CD14-positive monocyte (primary cell): ENCODE measurements at regions not wholly inside any gene's neighbourhood (a gene's known extent, or its start where the extent isn't known, plus 50 kb on each side); places are given as distances from the start of the nearest gene placed in this dataset.

Source experiments
- DNase-seq, 3 donors: peaks; one replicate each; pipeline ENCODE4 v3.0.0-alpha.2; 2011 to 2022
- H2AFZ ChIP-seq: 2 replicates; pipeline ENCODE4 v1.6.0; 2012; ENCODE audit warnings: mild to moderate bottlenecking, low read depth, low read length, inconsistent platforms; ENCODE audit not compliant: insufficient read depth, poor library complexity, severe bottlenecking
- H3K27ac ChIP-seq, 2 donors: 1 replicate in 1 of 2; 2 replicates in 1 of 2; pipeline ENCODE4 v1.5.1; 2012 to 2013; ENCODE audit warnings: low read length in 2 of 2, control low read depth in 1 of 2, inconsistent platforms in 1 of 2, low read depth in 1 of 2, mild to moderate bottlenecking in 1 of 2
- H3K27me3 ChIP-seq, 2 donors: one replicate each; pipeline versions ENCODE4 v1.6.0 to v1.6.1; 2011 to 2013; ENCODE audit warnings: low read length in 2 of 2; ENCODE audit not compliant: control insufficient read depth in 2 of 2, insufficient read depth in 2 of 2
- H3K36me3 ChIP-seq, 2 donors: replicated peaks in 1 of 2; 1 replicate in 1 of 2; 2 replicates in 1 of 2; pipeline versions ENCODE4 v1.5.1 to v1.6.1; 2012 to 2013; ENCODE audit warnings: low read length in 2 of 2, control low read depth in 1 of 2, inconsistent platforms in 1 of 2, mild to moderate bottlenecking in 1 of 2; ENCODE audit not compliant: insufficient read depth in 2 of 2, control insufficient read depth in 1 of 2
- H3K4me1 ChIP-seq, 2 donors: 1 replicate in 1 of 2; 2 replicates in 1 of 2; pipeline versions ENCODE4 v1.5.1 to v1.6.1; 2012 to 2013; ENCODE audit warnings: low read length in 2 of 2, control low read depth in 1 of 2, inconsistent platforms in 1 of 2, mild to moderate bottlenecking in 1 of 2, moderate library complexity in 1 of 2; ENCODE audit not compliant: insufficient read depth in 2 of 2, control insufficient read depth in 1 of 2
- H3K4me2 ChIP-seq: replicated peaks from 2 replicates; pipeline ENCODE3; 2012; ENCODE audit warnings: low read length, moderate library complexity, mild to moderate bottlenecking; ENCODE audit not compliant: poor library complexity, severe bottlenecking; ENCODE audit errors: extremely low read depth
- H3K4me3 ChIP-seq, 3 experiments: fragments of 200-600 bp in 1 of 3; sonication (generic) in 1 of 3; replicated peaks in 1 of 3; 1 replicate in 2 of 3; 2 replicates in 1 of 3; pipeline ENCODE4 v1.5.1; 2011 to 2013; ENCODE audit warnings: low read length in 3 of 3, mild to moderate bottlenecking in 3 of 3, control low read depth in 2 of 3, low read depth in 2 of 3, inconsistent platforms in 1 of 3, moderate library complexity in 1 of 3
- H3K79me2 ChIP-seq: 2 replicates; pipeline ENCODE4 v1.6.0; 2012; ENCODE audit warnings: mild to moderate bottlenecking, control low read depth, inconsistent platforms, low read length, moderate library complexity; ENCODE audit not compliant: insufficient read depth
- H3K9ac ChIP-seq: 2 replicates; pipeline ENCODE4 v1.6.0; 2017; ENCODE audit warnings: low read length, mild to moderate bottlenecking; ENCODE audit not compliant: insufficient read depth, poor library complexity, severe bottlenecking
- H3K9me3 ChIP-seq, 2 donors: replicated peaks in 1 of 2; 1 replicate in 1 of 2; 2 replicates in 1 of 2; pipeline versions ENCODE4 v1.5.1 to v1.6.1; 2012 to 2013; ENCODE audit warnings: low read length in 2 of 2, control low read depth in 1 of 2; ENCODE audit not compliant: control insufficient read depth in 1 of 2, insufficient read depth in 1 of 2
- H4K20me1 ChIP-seq: 2 replicates; pipeline ENCODE4 v1.6.0; 2012; ENCODE audit warnings: mild to moderate bottlenecking, low read length, control low read depth, moderate library complexity; ENCODE audit not compliant: insufficient read depth
- H3K27ac Mint-ChIP-seq, 7 donors: one replicate each; pipeline ENCODE4 v1.8.0; 2020; ENCODE audit warnings: mild to moderate bottlenecking in 7 of 7, mixed read lengths in 7 of 7, moderate library complexity in 6 of 7, inconsistent platforms in 2 of 7
- H3K27me3 Mint-ChIP-seq, 3 donors: one replicate each; pipeline ENCODE4 v1.8.0; 2021 to 2022; ENCODE audit warnings: low read depth in 3 of 3, mild to moderate bottlenecking in 3 of 3, mixed read lengths in 3 of 3, moderate library complexity in 3 of 3, inconsistent platforms in 1 of 3
- H3K36me3 Mint-ChIP-seq, 2 donors: one replicate each; pipeline ENCODE4 v1.8.0; 2020; ENCODE audit warnings: mixed read lengths in 2 of 2, inconsistent platforms in 1 of 2, mild to moderate bottlenecking in 1 of 2
- H3K4me1 Mint-ChIP-seq: one replicate; pipeline ENCODE4 v1.8.0; 2020; ENCODE audit warnings: mild to moderate bottlenecking, mixed read lengths
- H3K4me3 Mint-ChIP-seq, 2 donors: one replicate each; pipeline ENCODE4 v1.8.0; 2020; ENCODE audit warnings: mild to moderate bottlenecking in 2 of 2, mixed read lengths in 2 of 2, moderate library complexity in 1 of 2
- H3K9me3 Mint-ChIP-seq, 7 donors: one replicate each; pipeline ENCODE4 v1.8.0; 2020 to 2022; ENCODE audit warnings: mixed read lengths in 7 of 7, mild to moderate bottlenecking in 6 of 7, moderate library complexity in 6 of 7, inconsistent platforms in 2 of 7
- WGBS: methylation state at CpG from one replicate; pipeline ENCODE4 v1.1.5; 2013; ENCODE audit warnings: missing lambda C conversion rate; ENCODE audit not compliant: insufficient coverage; 5-methylcytosine and 5-hydroxymethylcytosine counted together
- intact Hi-C, 2 donors: fragments of 100-400 bp; cut with micrococcal nuclease; formaldehyde crosslinking; loops; one replicate each; pipeline versions ENCODE4 v1.15.0 to v1.15.1; 2023
- TF ChIP-seq, protein P1 (sequence below): fragments of 200-600 bp; IDR thresholded peaks from one replicate; pipeline ENCODE4 v1.8.0; 2022; ENCODE audit warnings: antibody characterized with exemption, mild to moderate bottlenecking

DNA sequence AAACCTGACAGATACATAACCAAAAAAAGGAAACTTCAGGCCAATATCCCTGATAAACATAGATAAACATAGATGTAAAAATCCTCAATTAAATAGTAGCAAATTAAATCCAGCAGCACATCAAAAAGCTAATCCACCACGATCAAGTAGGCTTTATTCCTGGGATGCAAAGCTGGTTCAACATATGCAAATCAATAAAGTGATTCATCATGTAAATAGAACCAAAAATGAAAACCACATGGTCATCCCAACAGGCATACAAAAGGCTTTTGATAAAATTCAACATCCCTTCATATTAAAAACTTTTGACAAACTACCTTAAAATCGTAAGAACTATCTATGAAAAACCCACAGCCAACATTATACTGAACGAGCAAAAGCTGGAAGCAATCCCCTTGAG is 882.2 kb downstream of the NTRK3 start:
- Mint-ChIP-seq H3K4me1 (no peaks in the 10 kb centered on the region), H3K4me3 (no peak overlapping the region), H3K36me3 (no peaks in the 10 kb centered on the region), H3K9me3 (peaks cover 8 to 21% (median 13%) of the 10 kb centered on the region in 7 donors), H3K27ac (no peak overlapping the region), H3K27me3 (no peaks in the 10 kb centered on the region)
- DNase-seq = no peak
- Histone ChIP-seq H3K9ac (no peak overlapping the region), H3K4me1 (no peaks in the 10 kb centered on the region), H3K79me2 (no peaks in the 10 kb centered on the region), H2AFZ (no peak overlapping the region), H3K4me3 (no peak overlapping the region), H3K9me3 (peaks cover 3 to 12% of the 10 kb centered on the region in 2 donors), H3K27me3 (no peaks in the 10 kb centered on the region), H3K4me2 (no peak overlapping the region), H4K20me1 (no peaks in the 10 kb centered on the region), H3K27ac (no peak overlapping the region), H3K36me3 (no peaks in the 10 kb centered on the region)
- intact Hi-C loops = no loop called here
- TF ChIP-seq, protein P1, sequence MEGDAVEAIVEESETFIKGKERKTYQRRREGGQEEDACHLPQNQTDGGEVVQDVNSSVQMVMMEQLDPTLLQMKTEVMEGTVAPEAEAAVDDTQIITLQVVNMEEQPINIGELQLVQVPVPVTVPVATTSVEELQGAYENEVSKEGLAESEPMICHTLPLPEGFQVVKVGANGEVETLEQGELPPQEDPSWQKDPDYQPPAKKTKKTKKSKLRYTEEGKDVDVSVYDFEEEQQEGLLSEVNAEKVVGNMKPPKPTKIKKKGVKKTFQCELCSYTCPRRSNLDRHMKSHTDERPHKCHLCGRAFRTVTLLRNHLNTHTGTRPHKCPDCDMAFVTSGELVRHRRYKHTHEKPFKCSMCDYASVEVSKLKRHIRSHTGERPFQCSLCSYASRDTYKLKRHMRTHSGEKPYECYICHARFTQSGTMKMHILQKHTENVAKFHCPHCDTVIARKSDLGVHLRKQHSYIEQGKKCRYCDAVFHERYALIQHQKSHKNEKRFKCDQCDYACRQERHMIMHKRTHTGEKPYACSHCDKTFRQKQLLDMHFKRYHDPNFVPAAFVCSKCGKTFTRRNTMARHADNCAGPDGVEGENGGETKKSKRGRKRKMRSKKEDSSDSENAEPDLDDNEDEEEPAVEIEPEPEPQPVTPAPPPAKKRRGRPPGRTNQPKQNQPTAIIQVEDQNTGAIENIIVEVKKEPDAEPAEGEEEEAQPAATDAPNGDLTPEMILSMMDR = no peak
- WGBS = 83% methylated on average over 1 of the region's 3 CpGs

DNA sequence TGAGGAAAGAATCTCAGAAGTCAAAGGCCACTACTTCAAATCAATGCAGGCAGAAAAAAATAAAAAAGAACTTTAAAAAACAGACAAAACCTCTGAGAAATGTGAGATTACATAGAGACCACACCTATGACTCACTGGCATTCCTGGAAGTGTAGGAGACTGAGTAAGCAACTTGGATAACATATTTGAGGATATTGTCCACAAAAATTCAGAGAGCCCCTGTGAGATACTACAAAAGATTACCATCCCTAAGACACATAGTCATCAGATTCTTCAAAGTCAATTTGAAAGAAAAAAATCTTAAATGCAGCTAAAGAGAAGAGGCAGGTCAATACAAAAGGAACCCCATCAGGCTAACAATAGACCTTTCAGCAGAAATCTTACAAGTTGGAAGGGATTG is 887.3 kb downstream of the NTRK3 start:
- no peak overlapping the region for H3K4me3 ChIP-seq
- H3K27ac Mint-ChIP-seq = no peak overlapping the region
- intact Hi-C loops = no loop called here
- no peak overlapping the region for H3K9ac ChIP-seq
- H3K4me1 ChIP-seq = no peaks in the 10 kb centered on the region
- no peak for DNase-seq
- H3K36me3 Mint-ChIP-seq = no peaks in the 10 kb centered on the region
- H2AFZ ChIP-seq = no peak overlapping the region
- H3K4me3 Mint-ChIP-seq = no peak overlapping the region
- H3K27me3 Mint-ChIP-seq = no peaks in the 10 kb centered on the region
- TF ChIP-seq, protein P1 = no peak
- H3K27me3 ChIP-seq = no peaks in the 10 kb centered on the region
- no peak overlapping the region for H3K4me2 ChIP-seq
- H3K9me3 ChIP-seq = peaks cover 7 to 13% of the 10 kb centered on the region in 2 donors
- H3K79me2 ChIP-seq = no peaks in the 10 kb centered on the region
- H3K4me1 Mint-ChIP-seq = no peaks in the 10 kb centered on the region
- H3K9me3 Mint-ChIP-seq = peaks cover 2 to 12% (median 6%) of the 10 kb centered on the region in 7 donors
- H3K27ac ChIP-seq = no peak overlapping the region
- no peaks in the 10 kb centered on the region for H4K20me1 ChIP-seq
- no peaks in the 10 kb centered on the region for H3K36me3 ChIP-seq
